Cardiac muscle cell (in vitro differentiated cells and primary cell): ENCODE measurements at regions not wholly inside any gene's neighbourhood (a gene's known extent, or its start where the extent isn't known, plus 50 kb on each side); places are given as distances from the start of the nearest gene placed in this dataset.

Experiments
- DNase-seq, 2 donors: peaks; one replicate each; pipeline versions ENCODE4 v3.0.0 to v3.0.0-alpha.2; 2010 to 2017; ENCODE audit warnings: low read depth in 1 of 2, low spot score in 1 of 2
- H3K27ac ChIP-seq: fragments of 200-600 bp; sonication (generic); 2 replicates; pipeline ENCODE4 v1.5.1; 2016
- H3K27me3 ChIP-seq: fragments of 200-600 bp; sonication (generic); 2 replicates; pipeline ENCODE4 v1.6.0; 2016; ENCODE audit warnings: control low read depth
- H3K36me3 ChIP-seq: fragments of 200-600 bp; sonication (generic); 2 replicates; pipeline ENCODE4 v1.5.1; 2016; ENCODE audit warnings: control low read depth
- H3K4me1 ChIP-seq: fragments of 200-600 bp; sonication (generic); 2 replicates; pipeline ENCODE4 v1.8.1; 2017; ENCODE audit warnings: low read depth, mild to moderate bottlenecking, mixed run types
- H3K4me3 ChIP-seq: fragments of 200-600 bp; sonication (generic); 2 replicates; pipeline ENCODE4 v1.5.1; 2016; ENCODE audit warnings: mild to moderate bottlenecking
- H3K9me3 ChIP-seq: fragments of 200-600 bp; sonication (generic); 2 replicates; pipeline ENCODE4 v1.5.1; 2017; ENCODE audit warnings: low read depth, mild to moderate bottlenecking, control low read depth
- CTCF ChIP-seq: IDR thresholded peaks from 2 replicates; pipeline ENCODE4 v1.5.1; 2012; ENCODE audit warnings: low read depth, mild to moderate bottlenecking, low read length

- no peaks in the 10 kb centered on the region for H3K9me3 ChIP-seq
- DNase-seq, result no peak
- H3K27me3 ChIP-seq, result no peaks in the 10 kb centered on the region
- no peaks in the 10 kb centered on the region for H3K36me3 ChIP-seq
- H3K27ac ChIP-seq, result no peak overlapping the region
- no peak overlapping the region for H3K4me3 ChIP-seq
- H3K4me1 ChIP-seq, result no peaks in the 10 kb centered on the region
- TF ChIP-seq CTCF, result no peak
These were observed 178.1 kb downstream of the NDUFA10 start for GRCh38 chr2:239846789-239847676.

GRCh38 chr2:239845968-239846367, 179.2 kb downstream of the NDUFA10 start:
- Histone ChIP-seq H3K9me3 (no peaks in the 10 kb centered on the region), H3K4me3 (no peak overlapping the region), H3K27ac (no peak overlapping the region), H3K27me3 (no peaks in the 10 kb centered on the region), H3K36me3 (no peaks in the 10 kb centered on the region), H3K4me1 (no peaks in the 10 kb centered on the region)
- no peak for DNase-seq
- no peak for TF ChIP-seq CTCF

GRCh38 chr2:239839306-239839705, 185.8 kb downstream of the NDUFA10 start:
- no peak for TF ChIP-seq CTCF
- DNase-seq, result no peak
- Histone ChIP-seq H3K36me3 (no peaks in the 10 kb centered on the region), H3K9me3 (no peaks in the 10 kb centered on the region), H3K27me3 (no peaks in the 10 kb centered on the region), H3K4me3 (no peak overlapping the region), H3K4me1 (no peaks in the 10 kb centered on the region), H3K27ac (no peak overlapping the region)

- H3K27ac ChIP-seq, result no peak overlapping the region
- H3K9me3 ChIP-seq, result no peaks in the 10 kb centered on the region
- H3K4me1 ChIP-seq, result no peaks in the 10 kb centered on the region
- H3K36me3 ChIP-seq, result no peaks in the 10 kb centered on the region
- TF ChIP-seq CTCF, result no peak
- no peak for DNase-seq
- H3K4me3 ChIP-seq, result no peak overlapping the region
- H3K27me3 ChIP-seq, result no peaks in the 10 kb centered on the region
These were observed 188.9 kb downstream of the NDUFA10 start for GRCh38 chr2:239836021-239836765.

GRCh38 chr2:239835056-239835455, 190.1 kb downstream of the NDUFA10 start:
- no peak for DNase-seq

More at GRCh38 chr2:239835056-239835455, 190.1 kb downstream of the NDUFA10 start:
- no peaks in the 10 kb centered on the region for H3K4me1 ChIP-seq
- no peaks in the 10 kb centered on the region for H3K36me3 ChIP-seq
- H3K27me3 ChIP-seq, result no peaks in the 10 kb centered on the region
- H3K9me3 ChIP-seq, result no peaks in the 10 kb centered on the region
- no peak for TF ChIP-seq CTCF
- no peak overlapping the region for H3K4me3 ChIP-seq
- no peak overlapping the region for H3K27ac ChIP-seq
